ENCODE measurements at regions not wholly inside any gene's neighbourhood (a gene's known extent, or its start where the extent isn't known, plus 50 kb on each side); places are given as distances from the start of the nearest gene placed in this dataset.

GRCh38 chr4:56106180-56107147 is 157.7 kb downstream of the CEP135 start:
- TF ChIP-seq CTCF (IDR thresholded peaks at IDR 0.05; ENCODE audit: insufficient read depth, low read depth, low read length), result no peak
- Histone ChIP-seq H3K36me3 (ENCODE audit: control insufficient read depth, insufficient read depth, low read length) (no peaks in the 10 kb centered on the region), H3K27me3 (ENCODE audit: control insufficient read depth, insufficient read depth, low read length) (no peaks in the 10 kb centered on the region; the same call in 1 of the 2 replicates), H3K4me3 (ENCODE audit: low read depth, low read length) (no peak overlapping the region)
- ChIA-PET POLR2A (no interaction called here), CTCF (interaction anchor here (0.5 kb wide), 1 partner anchor 1660 kb away, joined by 3 read pairs; no protein-coding TSS in a partner anchor)
- no peak for DNase-seq (ENCODE audit: low read depth)

- Histone ChIP-seq H3K4me3 (ENCODE audit: low read depth, low read length) (no peak overlapping the region), H3K27me3 (ENCODE audit: control insufficient read depth, insufficient read depth, low read length) (no peaks in the 10 kb centered on the region), H3K36me3 (ENCODE audit: control insufficient read depth, insufficient read depth, low read length) (no peaks in the 10 kb centered on the region)
- no peak for TF ChIP-seq CTCF (IDR thresholded peaks at IDR 0.05; ENCODE audit: insufficient read depth, low read depth, low read length)
- no peak for DNase-seq (ENCODE audit: low read depth)
- ChIA-PET POLR2A (no interaction called here), CTCF (no interaction called here)
Measured at GRCh38 chr4:56104188-56104587, 155.4 kb downstream of the CEP135 start.

DNA sequence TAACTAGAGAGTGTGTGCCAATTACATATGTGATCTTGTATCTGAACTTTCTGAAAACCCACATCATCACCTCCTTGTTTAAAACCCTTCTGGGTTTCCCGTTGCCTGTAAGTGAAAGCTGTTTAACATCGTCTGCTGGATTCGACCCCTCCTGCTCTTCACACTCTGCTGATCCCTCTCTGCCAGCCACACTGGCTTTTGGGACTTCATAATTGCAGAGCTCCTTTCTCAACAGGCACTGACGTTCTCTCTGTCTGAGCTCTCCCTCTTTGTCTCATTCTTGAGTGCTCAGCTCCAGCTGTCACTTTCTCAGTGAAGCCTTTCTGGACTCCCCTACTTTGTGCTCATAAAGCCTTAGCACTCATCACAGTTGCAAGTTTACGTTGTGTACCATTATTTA is 153.9 kb downstream of the CEP135 start:
- Histone ChIP-seq H3K4me3 (ENCODE audit: low read depth, low read length) (no peak overlapping the region), H3K27me3 (ENCODE audit: control insufficient read depth, insufficient read depth, low read length) (no peaks in the 10 kb centered on the region), H3K36me3 (ENCODE audit: control insufficient read depth, insufficient read depth, low read length) (no peaks in the 10 kb centered on the region)
- ChIA-PET CTCF (interaction anchor here (0.8 kb wide), 1 partner anchor 154 kb away, joined by 3 read pairs; the partner anchor contains the start of gene CEP135), POLR2A (no interaction called here)
- DNase-seq (ENCODE audit: low read depth), result no peak
- TF ChIP-seq CTCF (IDR thresholded peaks at IDR 0.05; ENCODE audit: insufficient read depth, low read depth, low read length), result no peak

DNA sequence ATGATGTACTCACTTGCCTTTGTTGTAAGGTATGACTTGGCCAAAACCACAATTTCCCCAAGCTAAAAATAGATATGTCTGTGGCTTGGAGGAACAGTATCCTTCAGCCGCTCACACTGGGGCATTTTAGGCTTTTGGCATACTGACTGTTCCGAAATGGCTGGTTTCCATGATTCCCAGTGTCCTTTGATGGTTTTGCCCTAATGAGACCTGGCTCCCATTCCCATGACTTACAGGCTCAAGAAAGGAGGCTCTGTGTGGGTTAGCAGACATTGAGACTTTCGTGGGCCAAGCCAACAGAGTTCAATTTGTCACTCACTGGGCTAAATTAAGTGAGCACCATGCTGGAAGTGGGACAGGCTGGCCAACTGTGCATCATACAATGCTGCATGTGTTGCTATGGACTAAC is 150.6 kb downstream of the CEP135 start:
- Histone ChIP-seq H3K27me3 (ENCODE audit: control insufficient read depth, insufficient read depth, low read length) (no peaks in the 10 kb centered on the region), H3K36me3 (ENCODE audit: control insufficient read depth, insufficient read depth, low read length) (no peaks in the 10 kb centered on the region), H3K4me3 (ENCODE audit: low read depth, low read length) (no peak overlapping the region)
- POLR2A ChIA-PET, result no interaction called here
- DNase-seq (ENCODE audit: low read depth), result no peak
- TF ChIP-seq CTCF (IDR thresholded peaks at IDR 0.05; ENCODE audit: insufficient read depth, low read depth, low read length), result no peak
- CTCF ChIA-PET, result no interaction called here

DNA sequence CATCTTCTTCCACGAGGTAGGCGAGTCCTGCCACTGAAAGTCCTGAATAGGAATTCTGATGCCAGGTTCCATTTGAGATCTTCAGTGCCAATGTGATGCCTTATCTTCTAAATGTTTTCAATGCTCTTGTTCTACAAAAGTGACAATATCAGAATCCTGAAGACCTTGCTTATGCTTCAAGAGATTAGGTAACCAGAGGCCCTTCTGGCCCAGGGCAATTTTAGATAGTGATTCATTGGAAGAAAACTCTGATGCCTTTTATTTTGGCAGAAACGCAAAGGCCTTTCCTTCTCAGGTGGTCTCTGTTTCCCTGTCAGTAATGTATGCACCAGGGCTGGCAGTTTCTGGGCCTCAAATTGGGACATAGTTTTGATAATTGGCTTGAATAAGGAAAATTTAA is 144.8 kb downstream of the CEP135 start:
- Histone ChIP-seq H3K36me3 (ENCODE audit: control insufficient read depth, insufficient read depth, low read length) (no peaks in the 10 kb centered on the region), H3K27me3 (ENCODE audit: control insufficient read depth, insufficient read depth, low read length) (no peaks in the 10 kb centered on the region), H3K4me3 (ENCODE audit: low read depth, low read length) (no peak overlapping the region)
- POLR2A ChIA-PET, result no interaction called here
- DNase-seq (ENCODE audit: low read depth), result no peak
- CTCF ChIA-PET, result no interaction called here
- no peak for TF ChIP-seq CTCF (IDR thresholded peaks at IDR 0.05; ENCODE audit: insufficient read depth, low read depth, low read length)

Data from BJ (cell line).